ENCODE measurements at regions not wholly inside any gene's neighbourhood (a gene's known extent, or its start where the extent isn't known, plus 50 kb on each side); places are given as distances from the start of the nearest gene placed in this dataset.

DNA sequence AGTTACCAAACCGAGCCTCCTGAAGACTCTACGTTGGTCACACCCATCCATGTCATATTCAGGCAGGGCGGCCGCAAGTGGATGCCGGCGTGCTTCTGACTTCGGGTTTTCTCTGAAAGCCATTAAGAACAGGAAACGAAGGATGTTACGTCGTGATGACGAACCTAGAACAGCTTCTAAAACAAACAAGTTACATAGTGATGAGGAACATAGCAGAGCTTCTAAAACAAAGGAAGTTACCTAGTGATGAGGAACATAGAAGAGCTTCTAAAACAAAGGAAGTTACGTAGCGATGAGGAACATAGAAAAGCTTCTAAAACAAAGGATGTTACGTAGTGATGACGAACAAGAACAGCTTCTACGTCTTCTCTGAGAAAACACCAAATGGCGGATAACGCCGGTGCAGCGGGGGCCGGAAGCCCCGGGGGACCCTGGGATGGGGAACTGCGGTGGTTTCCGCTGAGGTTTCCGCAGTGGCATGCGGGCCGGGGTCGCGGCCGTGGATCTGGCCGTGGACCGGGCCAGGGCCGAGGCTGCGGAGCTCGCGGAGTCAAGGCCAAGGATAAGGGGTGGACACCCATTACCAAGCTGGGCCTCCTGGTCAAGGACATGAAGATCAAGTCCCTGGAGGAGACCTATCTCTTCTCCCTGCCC lies 141.1 kb downstream of the SOCS6 start:
- Histone ChIP-seq H3K9ac (ENCODE audit: control insufficient read depth, extremely low read depth, insufficient read depth, low read length) (no peak overlapping the region), H3K79me2 (ENCODE audit: control insufficient read depth, insufficient read depth, low read length) (no peaks in the 10 kb centered on the region), H3K4me2 (ENCODE audit: control insufficient read depth, extremely low read depth, insufficient read depth, low read depth, low read length) (no peak overlapping the region), H3K4me3 (ENCODE audit: control insufficient read depth in 2 of 3, extremely low read depth in 1 of 3, insufficient read depth in 2 of 3, low read depth in 1 of 3, low read length in 3 of 3) (no peak overlapping the region), H3K36me3 (ENCODE audit: control insufficient read depth in 2 of 2, extremely low read depth in 1 of 2, insufficient read depth in 2 of 2, low read length in 2 of 2) (no peaks in the 10 kb centered on the region), H3K27ac (ENCODE audit: control insufficient read depth, insufficient read depth, low read length) (no peak overlapping the region), H3K4me1 (ENCODE audit: control insufficient read depth, extremely low read depth, insufficient read depth, low read length) (peaks cover 8% of the 10 kb centered on the region), H3K27me3 (ENCODE audit: control insufficient read depth, extremely low read depth, insufficient read depth, low read length) (no peaks in the 10 kb centered on the region), H3K9me1 (ENCODE audit: control insufficient read depth, extremely low read depth, insufficient read depth, low read length) (no peaks in the 10 kb centered on the region), H4K20me1 (ENCODE audit: control insufficient read depth, extremely low read depth, insufficient read depth, low read length) (no peaks in the 10 kb centered on the region), H2AFZ (ENCODE audit: control insufficient read depth, low read length) (no peak overlapping the region), H3K9me3 (ENCODE audit: control insufficient read depth, low read depth, low read length) (no peaks in the 10 kb centered on the region)
- TF ChIP-seq, protein P1, sequence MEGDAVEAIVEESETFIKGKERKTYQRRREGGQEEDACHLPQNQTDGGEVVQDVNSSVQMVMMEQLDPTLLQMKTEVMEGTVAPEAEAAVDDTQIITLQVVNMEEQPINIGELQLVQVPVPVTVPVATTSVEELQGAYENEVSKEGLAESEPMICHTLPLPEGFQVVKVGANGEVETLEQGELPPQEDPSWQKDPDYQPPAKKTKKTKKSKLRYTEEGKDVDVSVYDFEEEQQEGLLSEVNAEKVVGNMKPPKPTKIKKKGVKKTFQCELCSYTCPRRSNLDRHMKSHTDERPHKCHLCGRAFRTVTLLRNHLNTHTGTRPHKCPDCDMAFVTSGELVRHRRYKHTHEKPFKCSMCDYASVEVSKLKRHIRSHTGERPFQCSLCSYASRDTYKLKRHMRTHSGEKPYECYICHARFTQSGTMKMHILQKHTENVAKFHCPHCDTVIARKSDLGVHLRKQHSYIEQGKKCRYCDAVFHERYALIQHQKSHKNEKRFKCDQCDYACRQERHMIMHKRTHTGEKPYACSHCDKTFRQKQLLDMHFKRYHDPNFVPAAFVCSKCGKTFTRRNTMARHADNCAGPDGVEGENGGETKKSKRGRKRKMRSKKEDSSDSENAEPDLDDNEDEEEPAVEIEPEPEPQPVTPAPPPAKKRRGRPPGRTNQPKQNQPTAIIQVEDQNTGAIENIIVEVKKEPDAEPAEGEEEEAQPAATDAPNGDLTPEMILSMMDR (optimal IDR thresholded peaks at IDR 0.05 in 1 of 3, IDR thresholded peaks at IDR 0.05 in 1 of 3, conservative IDR thresholded peaks at IDR 0.05 in 1 of 3; ENCODE audit: extremely low read depth in 1 of 3, insufficient read depth in 2 of 3, low read length in 3 of 3), result no peak
- no peak for TF ChIP-seq EZH2 (IDR thresholded peaks at IDR 0.05; ENCODE audit: low read length)
- dilution Hi-C loops (cut with MboI; ENCODE audit: extremely low pct_ligation_motif_present, low sequenced_read_pairs), result loop anchor here (25.0 kb wide), 1 partner anchor 218 kb away; the partner anchor contains the start of gene RTTN
- DNase-seq (ENCODE audit: low read depth, low spot score) (no peak), FAIRE-seq (peak; percentile 41)

DNA sequence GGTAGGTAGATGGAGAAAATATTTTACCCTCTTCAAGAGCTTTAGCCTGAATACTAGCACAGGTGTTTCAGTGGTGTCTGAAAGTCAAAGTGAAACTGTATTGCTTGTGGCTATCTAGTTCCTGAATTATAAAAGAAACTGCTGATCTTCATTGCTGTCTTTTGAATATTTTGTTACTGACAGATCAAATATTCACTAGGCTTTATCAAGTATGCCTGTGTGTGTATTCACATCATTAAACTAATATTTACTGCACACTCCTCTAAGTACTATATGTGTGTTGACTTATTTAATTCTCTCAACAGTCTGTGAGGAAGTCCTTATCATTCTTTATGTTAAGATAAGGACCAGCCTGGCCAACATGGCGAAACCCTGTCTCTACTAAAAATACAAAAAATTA lies 139.6 kb downstream of the SOCS6 start:
- no peaks in the 10 kb centered on the region for H3K36me3 ChIP-seq (ENCODE audit: control insufficient read depth in 2 of 2, extremely low read depth in 1 of 2, insufficient read depth in 2 of 2, low read length in 2 of 2)
- H3K4me1 ChIP-seq (ENCODE audit: control insufficient read depth, extremely low read depth, insufficient read depth, low read length), result peaks cover 14% of the 10 kb centered on the region
- H3K9me1 ChIP-seq (ENCODE audit: control insufficient read depth, extremely low read depth, insufficient read depth, low read length), result no peaks in the 10 kb centered on the region
- FAIRE-seq (no peak), DNase-seq (ENCODE audit: low read depth, low spot score) (no peak)
- H3K9me3 ChIP-seq (ENCODE audit: control insufficient read depth, low read depth, low read length), result no peaks in the 10 kb centered on the region
- no peak overlapping the region for H3K4me2 ChIP-seq (ENCODE audit: control insufficient read depth, extremely low read depth, insufficient read depth, low read depth, low read length)
- no peak overlapping the region for H3K27ac ChIP-seq (ENCODE audit: control insufficient read depth, insufficient read depth, low read length)
- no peak overlapping the region for H2AFZ ChIP-seq (ENCODE audit: control insufficient read depth, low read length)
- no peaks in the 10 kb centered on the region for H3K79me2 ChIP-seq (ENCODE audit: control insufficient read depth, insufficient read depth, low read length)
- H3K27me3 ChIP-seq (ENCODE audit: control insufficient read depth, extremely low read depth, insufficient read depth, low read length), result no peaks in the 10 kb centered on the region
- no peak for TF ChIP-seq EZH2 (IDR thresholded peaks at IDR 0.05; ENCODE audit: low read length)
- TF ChIP-seq, protein P1 (optimal IDR thresholded peaks at IDR 0.05 in 1 of 3, IDR thresholded peaks at IDR 0.05 in 1 of 3, conservative IDR thresholded peaks at IDR 0.05 in 1 of 3; ENCODE audit: extremely low read depth in 1 of 3, insufficient read depth in 2 of 3, low read length in 3 of 3), result no peak
- no peaks in the 10 kb centered on the region for H4K20me1 ChIP-seq (ENCODE audit: control insufficient read depth, extremely low read depth, insufficient read depth, low read length)
- dilution Hi-C loops (cut with MboI; ENCODE audit: extremely low pct_ligation_motif_present, low sequenced_read_pairs), result loop anchor here (25.0 kb wide), 1 partner anchor 216 kb away; the partner anchor contains the start of gene RTTN
- no peak overlapping the region for H3K9ac ChIP-seq (ENCODE audit: control insufficient read depth, extremely low read depth, insufficient read depth, low read length)
- no peak overlapping the region for H3K4me3 ChIP-seq (ENCODE audit: control insufficient read depth in 2 of 3, extremely low read depth in 1 of 3, insufficient read depth in 2 of 3, low read depth in 1 of 3, low read length in 3 of 3)
